Activated CD8-positive, alpha-beta memory T cell treated with anti-CD3 and anti-CD28 coated beads for 24 hours (primary cell): ENCODE measurements at regions not wholly inside any gene's neighbourhood (a gene's known extent, or its start where the extent isn't known, plus 50 kb on each side); places are given as distances from the start of the nearest gene placed in this dataset.

Experiments
- DNase-seq: peaks from one replicate; pipeline ENCODE4 v3.0.0-alpha.2; 2020

- DNase-seq, result no peak
Measured at GRCh38 chr6:19479551-19479950, 357.6 kb upstream of the ID4 start.

GRCh38 chr6:19492636-19493405 is 344.3 kb upstream of the ID4 start:
- DNase-seq, result no peak

GRCh38 chr6:19501737-19502245 is 335.4 kb upstream of the ID4 start:
- no peak for DNase-seq

GRCh38 chr6:19502301-19502700 is 334.9 kb upstream of the ID4 start:
- no peak for DNase-seq

GRCh38 chr6:19515939-19516338 is 321.2 kb upstream of the ID4 start:
- no peak for DNase-seq

- DNase-seq, result no peak
Measured at GRCh38 chr6:19519941-19520340, 317.2 kb upstream of the ID4 start.

GRCh38 chr6:19524366-19525186 is 312.6 kb upstream of the ID4 start:
- no peak for DNase-seq

GRCh38 chr6:19525673-19526072 is 311.5 kb upstream of the ID4 start:
- DNase-seq, result no peak

- no peak for DNase-seq
Measured at GRCh38 chr6:19530188-19530587, 307.0 kb upstream of the ID4 start.

- no peak for DNase-seq
Measured at GRCh38 chr6:19535351-19535750, 301.8 kb upstream of the ID4 start.

GRCh38 chr6:19536838-19537237 is 300.3 kb upstream of the ID4 start:
- no peak for DNase-seq

GRCh38 chr6:19538096-19538495 is 299.1 kb upstream of the ID4 start:
- DNase-seq, result no peak

- no peak for DNase-seq
Measured at GRCh38 chr6:19547507-19547906, 289.7 kb upstream of the ID4 start.

- DNase-seq, result no peak
Measured at GRCh38 chr6:19549109-19549508, 288.1 kb upstream of the ID4 start.

GRCh38 chr6:19550380-19550779 is 286.8 kb upstream of the ID4 start:
- DNase-seq, result no peak

- no peak for DNase-seq
Measured at GRCh38 chr6:19551611-19552010, 285.6 kb upstream of the ID4 start.

GRCh38 chr6:19552076-19552475 is 285.1 kb upstream of the ID4 start:
- DNase-seq, result no peak

- DNase-seq, result no peak
Measured at GRCh38 chr6:19552588-19552987, 284.6 kb upstream of the ID4 start.

GRCh38 chr6:19554356-19555225 is 282.6 kb upstream of the ID4 start:
- DNase-seq, result no peak

GRCh38 chr6:19557191-19557590 is 280.0 kb upstream of the ID4 start:
- no peak for DNase-seq

- no peak for DNase-seq
Measured at GRCh38 chr6:19558201-19558600, 279.0 kb upstream of the ID4 start.

GRCh38 chr6:19558934-19559333 is 278.2 kb upstream of the ID4 start:
- no peak for DNase-seq

GRCh38 chr6:19562468-19562867 is 274.7 kb upstream of the ID4 start:
- DNase-seq, result no peak
